Natural killer cell (primary cell): ENCODE measurements at regions not wholly inside any gene's neighbourhood (a gene's known extent, or its start where the extent isn't known, plus 50 kb on each side); places are given as distances from the start of the nearest gene placed in this dataset.

Experiments used
- ATAC-seq, 3 donors: fragments of 150-1000 bp in 2 of 3; fragments of 200-7000 bp in 1 of 3; cut with Tn5 transposase; 1 replicate in 1 of 3; 2 replicates in 2 of 3; pipeline ENCODE4 v1.10.0; 2021; ENCODE audit warnings: mild to moderate bottlenecking in 2 of 3, moderate library complexity in 2 of 3
- DNase-seq, 2 donors: peaks; one replicate each; pipeline versions ENCODE4 v3.0.0 to v3.0.0-alpha.2; 2013 to 2021; ENCODE audit warnings: mixed read lengths in 1 of 2
- H3K27ac ChIP-seq: one replicate; pipeline ENCODE4 v1.5.1; 2013; ENCODE audit warnings: mild to moderate bottlenecking, low read length
- H3K27me3 ChIP-seq: one replicate; pipeline ENCODE4 v1.6.1; 2013; ENCODE audit warnings: low read length; ENCODE audit not compliant: control insufficient read depth, insufficient read depth
- H3K36me3 ChIP-seq: one replicate; pipeline ENCODE4 v1.6.1; 2013; ENCODE audit warnings: low read length; ENCODE audit not compliant: control insufficient read depth, insufficient read depth
- H3K4me1 ChIP-seq: one replicate; pipeline ENCODE4 v1.6.1; 2013; ENCODE audit warnings: low read length; ENCODE audit not compliant: control insufficient read depth, insufficient read depth
- H3K4me3 ChIP-seq: one replicate; pipeline ENCODE4 v1.5.1; 2013; ENCODE audit warnings: low read length
- H3K9me3 ChIP-seq: one replicate; pipeline ENCODE4 v1.6.1; 2013; ENCODE audit warnings: low read length; ENCODE audit not compliant: control insufficient read depth, insufficient read depth
- H3K27ac Mint-ChIP-seq, 2 donors: one replicate each; pipeline ENCODE4 v1.8.0; 2022; ENCODE audit warnings: mild to moderate bottlenecking in 2 of 2, mixed read lengths in 2 of 2, moderate library complexity in 1 of 2
- H3K27me3 Mint-ChIP-seq, 2 donors: one replicate each; pipeline ENCODE4 v1.8.0; 2022; ENCODE audit warnings: low read depth in 2 of 2, mixed read lengths in 2 of 2
- H3K36me3 Mint-ChIP-seq: one replicate; pipeline ENCODE4 v1.8.0; 2022; ENCODE audit warnings: mixed read lengths
- H3K4me1 Mint-ChIP-seq, 2 donors: one replicate each; pipeline ENCODE4 v1.8.0; 2022; ENCODE audit warnings: mixed read lengths in 2 of 2
- H3K4me3 Mint-ChIP-seq: one replicate; pipeline ENCODE4 v1.8.0; 2022; ENCODE audit warnings: mild to moderate bottlenecking, moderate library complexity, mixed read lengths
- H3K9me3 Mint-ChIP-seq, 2 donors: one replicate each; pipeline ENCODE4 v1.8.0; 2022; ENCODE audit warnings: mixed read lengths in 2 of 2
- CTCF ChIP-seq: fragments of 200-600 bp; IDR thresholded peaks from one replicate; pipeline ENCODE4 v1.8.0; 2022; ENCODE audit warnings: antibody characterized with exemption
- WGBS: methylation state at CpG from one replicate; pipeline ENCODE4 v1.1.7; 2013; ENCODE audit warnings: missing lambda C conversion rate; ENCODE audit not compliant: insufficient coverage; 5-methylcytosine and 5-hydroxymethylcytosine counted together
- intact Hi-C: fragments of 100-400 bp; cut with micrococcal nuclease; formaldehyde crosslinking; loops from one replicate; pipeline ENCODE4 v1.14.2; 2022

- no peak for ATAC-seq
- Histone ChIP-seq H3K4me1 (no peaks in the 10 kb centered on the region), H3K27ac (no peak overlapping the region), H3K36me3 (no peaks in the 10 kb centered on the region), H3K4me3 (no peak overlapping the region), H3K9me3 (no peaks in the 10 kb centered on the region), H3K27me3 (no peaks in the 10 kb centered on the region)
- TF ChIP-seq CTCF = no peak
- WGBS = 80% methylated on average over 5 of the region's 5 CpGs
- intact Hi-C loops = no loop called here
- Mint-ChIP-seq H3K27me3 (peaks cover 25 to 29% of the 10 kb centered on the region in 2 donors), H3K4me1 (no peaks in the 10 kb centered on the region), H3K27ac (no peak overlapping the region), H3K4me3 (no peak overlapping the region), H3K9me3 (no peaks in the 10 kb centered on the region), H3K36me3 (no peaks in the 10 kb centered on the region)
- no peak for DNase-seq
These were observed 293.8 kb upstream of the POU3F1 start for GRCh38 chr1:38340409-38340808.

DNA sequence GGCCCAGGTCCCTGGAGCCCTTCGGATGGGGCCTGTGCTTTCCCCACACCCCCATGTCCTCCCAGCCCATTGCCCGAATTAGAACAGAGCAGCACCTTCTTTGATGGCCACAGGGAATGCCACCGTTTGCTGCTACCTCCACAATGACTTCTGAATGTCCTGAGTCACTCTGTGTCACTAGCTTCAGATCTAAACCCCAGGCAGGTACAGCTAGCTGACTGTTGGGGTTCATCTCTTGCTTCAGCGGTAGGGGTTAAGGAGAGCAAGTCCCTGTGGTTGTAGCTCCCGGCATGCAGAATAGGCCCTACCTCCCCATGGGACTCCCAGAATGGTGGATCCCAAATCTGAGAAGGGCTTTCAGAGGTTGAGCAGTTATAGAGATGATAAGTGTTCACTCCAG, 291.1 kb upstream of the POU3F1 start:
- TF ChIP-seq CTCF = no peak

GRCh38 chr1:38336961-38337360, 290.4 kb upstream of the POU3F1 start:
- Mint-ChIP-seq H3K36me3 (no peaks in the 10 kb centered on the region), H3K4me1 (no peaks in the 10 kb centered on the region), H3K27ac (no peak overlapping the region), H3K4me3 (no peak overlapping the region), H3K27me3 (peaks cover 26 to 29% of the 10 kb centered on the region in 2 donors), H3K9me3 (no peaks in the 10 kb centered on the region)
- TF ChIP-seq CTCF = no peak
- no peaks in the 10 kb centered on the region for H3K27me3 ChIP-seq
- H3K36me3 ChIP-seq = no peaks in the 10 kb centered on the region
- ATAC-seq = no peak
- H3K27ac ChIP-seq = no peak overlapping the region
- 76% methylated on average over 6 of the region's 6 CpGs for WGBS
- no peak for DNase-seq
- intact Hi-C loops = no loop called here
- H3K9me3 ChIP-seq = no peaks in the 10 kb centered on the region
- no peaks in the 10 kb centered on the region for H3K4me1 ChIP-seq
- no peak overlapping the region for H3K4me3 ChIP-seq

More for the DNA sequence above, 291.1 kb upstream of the POU3F1 start:
- Mint-ChIP-seq H3K36me3 (no peaks in the 10 kb centered on the region), H3K4me1 (no peaks in the 10 kb centered on the region), H3K27me3 (peaks cover 28 to 29% of the 10 kb centered on the region in 2 donors), H3K9me3 (no peaks in the 10 kb centered on the region), H3K4me3 (no peak overlapping the region), H3K27ac (no peak overlapping the region)
- no peak for ATAC-seq
- Histone ChIP-seq H3K36me3 (no peaks in the 10 kb centered on the region), H3K4me3 (no peak overlapping the region), H3K9me3 (no peaks in the 10 kb centered on the region), H3K27me3 (no peaks in the 10 kb centered on the region), H3K4me1 (no peaks in the 10 kb centered on the region), H3K27ac (no peak overlapping the region)
- intact Hi-C loops = no loop called here
- DNase-seq = no peak
- 72% methylated on average over 5 of the region's 5 CpGs for WGBS

- intact Hi-C loops = no loop called here
- DNase-seq (no peak), ATAC-seq (no peak)
- Histone ChIP-seq H3K4me1 (no peaks in the 10 kb centered on the region), H3K9me3 (no peaks in the 10 kb centered on the region), H3K27me3 (no peaks in the 10 kb centered on the region), H3K27ac (no peak overlapping the region), H3K36me3 (no peaks in the 10 kb centered on the region), H3K4me3 (no peak overlapping the region)
- no peak for TF ChIP-seq CTCF
- 90% methylated on average over 7 of the region's 8 CpGs for WGBS
- peaks cover 26 to 27% of the 10 kb centered on the region in 2 donors for H3K27me3 Mint-ChIP-seq
- H3K9me3 Mint-ChIP-seq = no peaks in the 10 kb centered on the region
- no peaks in the 10 kb centered on the region for H3K4me1 Mint-ChIP-seq
- no peaks in the 10 kb centered on the region for H3K36me3 Mint-ChIP-seq
- H3K27ac Mint-ChIP-seq = no peak overlapping the region
- H3K4me3 Mint-ChIP-seq = no peak overlapping the region
These were observed 289.8 kb upstream of the POU3F1 start for GRCh38 chr1:38336301-38336923.
